Spleen (tissue), 11 donors: ENCODE measurements at regions not wholly inside any gene's neighbourhood (a gene's known extent, or its start where the extent isn't known, plus 50 kb on each side); places are given as distances from the start of the nearest gene placed in this dataset.

Experiments
- DNase-seq: peaks from one replicate; pipeline ENCODE4 v3.0.0-alpha.2; 2020
- H3K27ac ChIP-seq, 8 donors: fragments of 200-600 bp; sonication (generic) in 7 of 8; 1 replicate in 4 of 8; 2 replicates in 4 of 8; pipeline versions ENCODE4 v1.5.0 to v1.8.0; 2016 to 2021; ENCODE audit warnings: inconsistent platforms in 4 of 8, mild to moderate bottlenecking in 4 of 8, moderate library complexity in 1 of 8
- H3K27me3 ChIP-seq, 7 donors: fragments of 200-600 bp; sonication (generic) in 6 of 7; replicated peaks in 1 of 7; 1 replicate in 4 of 7; 2 replicates in 3 of 7; pipeline versions ENCODE4 v1.5.0 to v1.8.0; 2016 to 2021; ENCODE audit warnings: inconsistent platforms in 3 of 7, mild to moderate bottlenecking in 1 of 7
- H3K36me3 ChIP-seq, 6 donors: fragments of 200-600 bp; sonication (generic) in 5 of 6; 1 replicate in 4 of 6; 2 replicates in 2 of 6; pipeline versions ENCODE4 v1.5.0 to v1.8.0; 2016 to 2021; ENCODE audit warnings: inconsistent platforms in 2 of 6
- H3K4me1 ChIP-seq, 6 donors: fragments of 200-600 bp; sonication (generic) in 5 of 6; 1 replicate in 3 of 6; 2 replicates in 3 of 6; pipeline versions ENCODE4 v1.5.0 to v1.8.0; 2016 to 2021; ENCODE audit warnings: inconsistent platforms in 3 of 6
- H3K4me3 ChIP-seq, 8 donors: fragments of 200-600 bp; sonication (generic) in 7 of 8; 1 replicate in 4 of 8; 2 replicates in 4 of 8; pipeline versions ENCODE4 v1.5.0 to v1.8.0; 2016 to 2021; ENCODE audit warnings: inconsistent platforms in 4 of 8, mild to moderate bottlenecking in 4 of 8, moderate library complexity in 2 of 8
- H3K9me3 ChIP-seq, 8 donors: fragments of 200-600 bp; sonication (generic) in 7 of 8; 1 replicate in 4 of 8; 2 replicates in 4 of 8; pipeline versions ENCODE4 v1.5.0 to v1.8.0; 2016 to 2021; ENCODE audit warnings: inconsistent platforms in 4 of 8
- POLR2A ChIP-seq, 3 donors: fragments of 450-650 bp; IDR thresholded peaks; one replicate each; pipeline ENCODE4 v1.5.1; 2017; ENCODE audit warnings: antibody characterized with exemption in 3 of 3, mild to moderate bottlenecking in 1 of 3
- POLR2AphosphoS5 ChIP-seq, 3 donors: sonication (generic); formaldehyde crosslinking; IDR thresholded peaks; one replicate each; pipeline ENCODE4 v1.5.1; 2017; ENCODE audit warnings: antibody characterized with exemption in 3 of 3
- WGBS, 5 donors: extraction: QIAGEN DNeasy Blood & Tissue Kit in 3 of 5; methylation state at CpG; one replicate each; pipeline versions ENCODE4 v1.1.5 to v1.1.7; 2013 to 2018; 5-methylcytosine and 5-hydroxymethylcytosine counted together
- intact Hi-C: fragments of 100-400 bp; cut with DNase I; formaldehyde crosslinking; loops from one replicate; pipeline ENCODE4 v1.15.0; 2023; ENCODE audit warnings: low total_unique reads
- TF ChIP-seq, protein P1 (sequence below), 11 experiments: fragments of 200-600 bp in 7 of 11; fragments of 450-650 bp in 4 of 11; sonication (generic) in 4 of 11; IDR thresholded peaks in 8 of 11; conservative IDR thresholded peaks in 3 of 11; 1 replicate in 7 of 11; 2 replicates in 4 of 11; pipeline versions ENCODE4 v1.4.0 to v1.8.0; 2016 to 2021; ENCODE audit warnings: antibody characterized with exemption in 11 of 11, inconsistent platforms in 4 of 11, mild to moderate bottlenecking in 1 of 11
- donor health status: healthy with polysubstance abuse.
- donor health status: DM: no; HTN: no; CAD: no; lungs with moderate emphysema.
- donor health status: DM: no; HTN: no; CAD: no.
- donor health status: Bipolar disorder and iron deficiency.
- donor health status: healthy.
- donor health status: DM: no; HTN: no; CAD: no.
- donor health status: DM: yes; HTN: yes; CAD: no.

DNA sequence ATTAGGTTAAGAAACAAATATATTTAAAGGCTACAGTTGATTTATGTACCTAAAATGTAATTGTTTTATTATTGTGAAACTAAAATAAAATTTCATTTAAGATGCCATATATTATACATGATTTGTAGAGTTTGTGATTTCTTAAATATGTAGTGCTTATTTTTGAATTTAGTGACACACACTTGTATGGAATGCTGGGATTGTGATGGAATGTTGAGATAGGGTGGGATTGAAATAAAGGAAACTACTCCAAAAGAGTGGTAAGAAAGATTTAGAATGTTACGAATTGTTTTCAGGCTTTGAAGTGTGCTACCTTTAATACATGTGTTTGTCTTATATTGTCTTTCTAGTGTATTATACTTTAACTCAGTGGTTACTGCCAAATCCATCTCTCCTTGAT lies 330.3 kb upstream of the PITX2 start:
- no peak for DNase-seq
- TF ChIP-seq POLR2AphosphoS5 (IDR thresholded peaks at IDR 0.05) (no peak), POLR2A (IDR thresholded peaks at IDR 0.05) (no peak)
- TF ChIP-seq, protein P1, sequence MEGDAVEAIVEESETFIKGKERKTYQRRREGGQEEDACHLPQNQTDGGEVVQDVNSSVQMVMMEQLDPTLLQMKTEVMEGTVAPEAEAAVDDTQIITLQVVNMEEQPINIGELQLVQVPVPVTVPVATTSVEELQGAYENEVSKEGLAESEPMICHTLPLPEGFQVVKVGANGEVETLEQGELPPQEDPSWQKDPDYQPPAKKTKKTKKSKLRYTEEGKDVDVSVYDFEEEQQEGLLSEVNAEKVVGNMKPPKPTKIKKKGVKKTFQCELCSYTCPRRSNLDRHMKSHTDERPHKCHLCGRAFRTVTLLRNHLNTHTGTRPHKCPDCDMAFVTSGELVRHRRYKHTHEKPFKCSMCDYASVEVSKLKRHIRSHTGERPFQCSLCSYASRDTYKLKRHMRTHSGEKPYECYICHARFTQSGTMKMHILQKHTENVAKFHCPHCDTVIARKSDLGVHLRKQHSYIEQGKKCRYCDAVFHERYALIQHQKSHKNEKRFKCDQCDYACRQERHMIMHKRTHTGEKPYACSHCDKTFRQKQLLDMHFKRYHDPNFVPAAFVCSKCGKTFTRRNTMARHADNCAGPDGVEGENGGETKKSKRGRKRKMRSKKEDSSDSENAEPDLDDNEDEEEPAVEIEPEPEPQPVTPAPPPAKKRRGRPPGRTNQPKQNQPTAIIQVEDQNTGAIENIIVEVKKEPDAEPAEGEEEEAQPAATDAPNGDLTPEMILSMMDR (IDR thresholded peaks at IDR 0.05 in 8 of 11, conservative IDR thresholded peaks at IDR 0.05 in 3 of 11), result no peak
- intact Hi-C loops, result no loop called here
- H3K4me3 ChIP-seq, result no peak overlapping the region
- H3K9me3 ChIP-seq, result no peaks in the 10 kb centered on the region
- H3K27ac ChIP-seq, result no peak overlapping the region
- no peaks in the 10 kb centered on the region for H3K27me3 ChIP-seq
- H3K36me3 ChIP-seq, result no peaks in the 10 kb centered on the region
- WGBS, 5 donors, result 71 to 89% (median 80%) methylated on average over 1 of the region's 1 CpG
- no peaks in the 10 kb centered on the region for H3K4me1 ChIP-seq

DNA sequence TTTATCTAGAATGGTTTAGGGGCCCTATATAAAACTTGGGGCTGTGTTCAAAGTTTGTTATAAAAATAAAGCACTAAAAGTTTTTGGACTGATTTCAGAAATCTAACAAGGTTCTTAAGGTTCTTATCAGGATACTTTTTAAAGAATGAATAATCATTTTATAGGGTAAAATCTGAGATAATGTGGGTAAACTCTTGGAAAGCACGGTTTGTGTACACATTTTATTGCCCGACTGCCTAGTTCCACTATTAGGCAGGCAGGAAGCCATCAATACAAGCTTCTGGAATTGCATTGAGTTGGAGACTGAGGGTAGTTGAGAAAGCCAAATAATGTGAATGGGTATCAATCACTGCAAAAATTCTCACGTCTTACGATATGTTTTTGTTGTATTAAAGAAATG lies 331.0 kb upstream of the PITX2 start:
- Histone ChIP-seq H3K4me3 (no peak overlapping the region), H3K4me1 (no peaks in the 10 kb centered on the region), H3K36me3 (no peaks in the 10 kb centered on the region), H3K27me3 (no peaks in the 10 kb centered on the region), H3K27ac (no peak overlapping the region), H3K9me3 (no peaks in the 10 kb centered on the region)
- no peak for DNase-seq
- intact Hi-C loops, result no loop called here
- 60 to 76% (median 74%) methylated on average over 4 of the region's 4 CpGs for WGBS, 5 donors
- TF ChIP-seq, protein P1 (IDR thresholded peaks at IDR 0.05 in 8 of 11, conservative IDR thresholded peaks at IDR 0.05 in 3 of 11), result no peak
- TF ChIP-seq POLR2A (IDR thresholded peaks at IDR 0.05), result no peak
- TF ChIP-seq POLR2AphosphoS5 (IDR thresholded peaks at IDR 0.05), result no peak

DNA sequence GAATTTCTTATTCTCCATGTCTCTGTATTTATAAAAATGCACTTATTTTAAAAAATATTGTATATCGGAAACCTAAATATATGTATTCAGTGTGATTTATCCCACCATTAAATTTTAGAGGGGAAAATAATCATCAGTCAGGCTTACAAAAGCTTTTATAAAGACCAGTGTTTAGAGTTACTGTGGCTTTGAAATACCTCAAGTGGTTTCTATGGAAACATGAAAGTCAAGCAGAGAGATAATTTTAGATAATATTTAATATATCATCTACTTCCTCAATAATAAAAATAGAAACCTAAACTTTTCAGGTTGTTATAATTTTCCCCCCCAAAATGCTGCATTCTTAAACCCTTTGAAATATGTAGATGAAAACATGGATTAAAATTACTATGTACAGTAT lies 332.9 kb upstream of the PITX2 start:
- no peak overlapping the region for H3K27ac ChIP-seq
- H3K4me3 ChIP-seq, result no peak overlapping the region
- no peak for DNase-seq
- TF ChIP-seq POLR2A (IDR thresholded peaks at IDR 0.05) (no peak), POLR2AphosphoS5 (IDR thresholded peaks at IDR 0.05) (no peak)
- TF ChIP-seq, protein P1 (IDR thresholded peaks at IDR 0.05 in 8 of 11, conservative IDR thresholded peaks at IDR 0.05 in 3 of 11), result no peak
- intact Hi-C loops, result no loop called here
- H3K27me3 ChIP-seq, result no peaks in the 10 kb centered on the region
- H3K36me3 ChIP-seq, result no peaks in the 10 kb centered on the region
- H3K4me1 ChIP-seq, result no peaks in the 10 kb centered on the region
- 88 to 97% (median 91%) methylated on average over 1 of the region's 1 CpG for WGBS, 5 donors
- no peaks in the 10 kb centered on the region for H3K9me3 ChIP-seq

DNA sequence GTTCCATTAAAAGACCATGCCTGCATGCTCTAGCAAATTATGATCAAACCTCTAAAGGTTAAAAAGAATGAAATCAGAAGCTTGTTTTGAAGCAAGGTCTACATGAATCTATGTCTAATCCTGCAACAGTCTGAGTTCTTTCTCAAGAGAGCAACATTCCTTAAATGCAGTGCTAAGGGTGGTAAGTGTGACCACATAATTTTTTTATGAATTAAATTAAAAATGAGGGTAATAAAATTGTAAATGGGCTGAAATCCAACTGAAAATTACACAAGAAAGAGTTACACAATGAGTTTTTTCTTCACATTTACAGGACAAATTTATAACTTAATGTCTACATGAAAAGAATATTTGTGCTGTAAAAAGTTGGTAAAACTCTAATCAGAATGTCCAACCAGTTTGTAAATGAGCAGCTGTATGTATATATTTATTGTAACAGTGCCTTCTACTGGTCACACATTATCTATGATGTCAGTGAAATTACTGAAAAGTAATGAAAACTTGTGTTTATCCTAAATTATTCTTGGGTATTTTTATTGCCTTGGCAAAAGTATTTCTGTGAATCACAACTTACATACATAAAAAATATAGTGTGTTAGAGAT lies 336.3 kb upstream of the PITX2 start:
- H3K27ac ChIP-seq, result no peak overlapping the region
- no peaks in the 10 kb centered on the region for H3K36me3 ChIP-seq
- H3K27me3 ChIP-seq, result peaks cover 0 to 4% (median 0%) of the 10 kb centered on the region in 7 donors
- no peaks in the 10 kb centered on the region for H3K4me1 ChIP-seq
- H3K4me3 ChIP-seq, result no peak overlapping the region
- intact Hi-C loops, result no loop called here
- TF ChIP-seq POLR2AphosphoS5 (IDR thresholded peaks at IDR 0.05) (no peak), POLR2A (IDR thresholded peaks at IDR 0.05) (no peak)
- TF ChIP-seq, protein P1 (IDR thresholded peaks at IDR 0.05 in 8 of 11, conservative IDR thresholded peaks at IDR 0.05 in 3 of 11), result no peak
- H3K9me3 ChIP-seq, result no peaks in the 10 kb centered on the region
- no peak for DNase-seq
